H1 (cell line): ENCODE measurements at regions not wholly inside any gene's neighbourhood (a gene's known extent, or its start where the extent isn't known, plus 50 kb on each side); places are given as distances from the start of the nearest gene placed in this dataset.

ENCODE experiments used
- EZH2 ChIP-seq: fragments of 200-600 bp; sonication (generic); IDR thresholded peaks from 2 replicates; pipeline ENCODE4 v1.7.1; 2012; ENCODE audit warnings: low read depth, mild to moderate bottlenecking, moderate library complexity, low read length, inconsistent platforms; ENCODE audit not compliant: severe bottlenecking
- FOSL1 ChIP-seq: IDR thresholded peaks from 2 replicates; pipeline ENCODE4 v1.6.1; 2011; ENCODE audit warnings: mild to moderate bottlenecking, low read depth, low read length, moderate library complexity; ENCODE audit not compliant: insufficient read depth

DNA sequence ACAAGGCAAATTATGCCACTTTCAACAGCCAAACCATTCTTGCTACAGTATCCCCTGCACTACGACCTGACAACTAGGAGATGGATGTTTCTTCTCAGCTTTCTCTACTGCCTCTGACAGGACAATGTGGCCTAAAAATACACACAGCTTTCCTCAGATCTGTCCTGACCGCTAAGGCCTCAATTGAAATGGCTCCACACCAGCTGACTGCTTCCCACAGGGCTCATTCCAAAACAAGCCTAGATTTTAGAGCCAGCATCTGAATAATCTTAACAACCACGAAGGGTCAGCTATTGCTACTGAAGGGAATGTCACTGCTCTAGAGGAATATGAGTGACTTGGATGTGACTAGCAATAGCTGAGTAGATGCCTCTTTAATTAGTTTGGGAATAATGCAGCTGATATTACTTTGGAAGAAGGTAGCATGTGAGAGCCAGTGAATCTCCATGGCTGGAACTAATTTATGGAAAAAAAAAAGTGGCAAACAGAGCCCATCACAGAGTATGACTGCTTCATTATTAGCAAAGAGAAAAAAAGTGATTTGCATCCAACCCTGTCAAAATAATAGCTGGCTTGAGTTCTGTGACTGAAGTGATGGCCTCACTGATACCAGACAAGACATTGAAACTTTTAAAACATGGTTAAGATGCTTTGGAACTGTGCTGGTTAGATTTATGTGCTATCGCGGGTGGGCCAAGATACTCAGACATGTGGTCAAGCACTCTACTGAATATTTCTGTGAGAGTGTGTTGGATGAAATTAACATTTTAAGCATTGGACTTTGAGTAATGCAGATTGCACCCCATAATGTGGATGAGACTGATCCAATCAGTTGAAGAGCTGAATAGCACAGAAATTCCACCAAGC is 450.2 kb downstream of the NR2F1-AS1 start (continued):
- TF ChIP-seq FOSL1 (no peak), EZH2 (no peak)
- TF ChIP-seq, all 59 proteins: peak for 0
